ENCODE measurements at regions not wholly inside any gene's neighbourhood (a gene's known extent, or its start where the extent isn't known, plus 50 kb on each side); places are given as distances from the start of the nearest gene placed in this dataset.
"Not testable (repeated sequence)": the region's sequence is repeated elsewhere in the genome, so short reads cannot be mapped to it uniquely, and the experiment has no call there.

DNA sequence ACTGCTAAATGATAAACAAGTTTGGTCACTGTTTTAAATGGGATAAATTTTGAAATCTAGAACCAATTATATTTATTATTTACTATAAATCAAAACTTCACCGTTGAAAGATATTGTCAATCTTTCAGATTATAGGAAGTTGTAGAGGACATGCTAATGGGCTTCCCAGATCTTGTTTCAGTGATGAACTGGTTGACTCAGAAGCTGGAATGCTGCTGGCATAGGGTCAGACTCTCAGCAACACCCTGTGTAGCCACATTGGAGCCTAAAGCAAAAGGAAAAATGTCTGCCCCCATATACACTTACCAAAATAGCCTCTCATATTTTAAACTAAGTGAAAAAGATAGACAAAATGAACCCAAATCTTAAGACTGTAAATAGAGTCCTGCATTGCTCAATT lies 916.9 kb upstream of the SOX9 start:
- no peak for DNase-seq (ENCODE audit: low spot score)

DNA sequence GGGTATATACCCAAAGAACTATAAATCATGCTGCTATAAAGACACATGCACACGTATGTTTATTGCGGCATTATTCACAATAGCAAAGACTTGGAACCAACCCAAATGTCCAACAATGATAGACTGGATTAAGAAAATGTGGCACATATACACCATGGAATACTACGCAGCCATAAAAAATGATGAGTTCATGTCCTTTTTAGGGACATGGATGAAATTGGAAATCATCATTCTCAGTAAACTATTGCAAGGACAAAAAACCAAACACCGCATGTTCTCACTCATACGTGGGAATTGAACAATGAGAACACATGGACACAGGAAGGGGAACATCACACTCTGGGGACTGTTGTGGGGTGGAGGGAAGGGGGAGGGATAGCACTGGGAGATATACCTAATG lies 914.9 kb upstream of the SOX9 start:
- not testable (repeated sequence) for DNase-seq (ENCODE audit: low spot score)

GRCh38 chr17:71208111-71208704 lies 912.6 kb upstream of the SOX9 start:
- no peak for DNase-seq (ENCODE audit: low spot score)

GRCh38 chr17:71213936-71214335 lies 906.9 kb upstream of the SOX9 start:
- DNase-seq (ENCODE audit: low spot score) = no peak

DNA sequence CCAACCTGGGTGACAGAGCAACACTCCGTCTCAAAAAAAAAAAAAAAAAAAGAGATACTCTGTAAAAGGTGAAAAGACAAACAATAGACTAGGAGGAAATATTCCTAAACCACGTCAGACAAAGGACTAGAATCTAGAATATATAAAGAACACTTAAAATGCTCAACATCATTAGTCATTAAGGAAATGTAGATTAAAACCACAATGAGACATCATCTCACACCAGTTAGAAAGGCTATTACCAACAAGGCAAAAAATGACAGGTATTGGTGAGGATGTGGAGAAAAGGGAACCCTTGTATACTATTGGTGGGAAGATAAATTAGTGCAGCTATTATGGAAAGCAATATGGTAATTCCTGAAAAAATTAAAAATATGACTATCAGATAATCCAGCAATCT lies 903.1 kb upstream of the SOX9 start:
- DNase-seq (ENCODE audit: low spot score) = no peak

DNA sequence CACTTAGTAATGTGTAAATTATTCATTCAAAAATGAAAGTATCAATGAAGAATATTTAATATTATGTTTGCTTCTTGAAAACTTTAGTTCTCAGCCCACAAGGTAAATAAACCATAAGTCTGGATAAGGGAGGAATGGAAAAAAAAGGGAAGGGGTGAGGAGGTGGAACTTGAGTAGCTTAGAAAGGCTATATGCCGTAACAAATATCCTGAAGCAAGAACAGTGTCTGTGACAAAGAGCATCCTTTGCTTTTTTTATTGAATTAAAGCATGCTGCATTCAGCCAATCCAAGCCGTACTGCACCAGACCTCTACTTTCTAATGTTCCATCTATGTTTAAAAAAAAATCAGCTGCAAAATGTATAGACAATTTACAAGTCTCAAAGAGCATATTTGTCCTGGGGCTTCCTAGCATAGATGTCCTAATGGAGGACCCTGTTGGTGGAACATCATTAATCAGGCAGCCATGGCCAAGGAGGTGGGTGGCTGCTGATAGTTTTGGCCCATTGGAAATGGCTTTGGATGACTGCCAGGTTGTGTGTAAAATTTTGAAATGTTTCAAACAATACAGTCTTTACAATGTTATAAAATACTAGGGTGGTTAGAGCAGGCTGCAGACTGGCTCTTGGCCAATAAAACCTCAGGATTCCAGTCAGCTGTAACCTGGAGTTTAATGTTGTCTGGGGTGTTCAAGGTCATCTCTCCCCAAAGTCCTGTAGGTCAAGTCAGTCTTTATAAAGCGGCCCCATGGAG lies 895.8 kb upstream of the SOX9 start:
- DNase-seq (ENCODE audit: low spot score) = no peak

- no peak for DNase-seq (ENCODE audit: low spot score)
These were observed 893.0 kb upstream of the SOX9 start for GRCh38 chr17:71227841-71228240.

DNA sequence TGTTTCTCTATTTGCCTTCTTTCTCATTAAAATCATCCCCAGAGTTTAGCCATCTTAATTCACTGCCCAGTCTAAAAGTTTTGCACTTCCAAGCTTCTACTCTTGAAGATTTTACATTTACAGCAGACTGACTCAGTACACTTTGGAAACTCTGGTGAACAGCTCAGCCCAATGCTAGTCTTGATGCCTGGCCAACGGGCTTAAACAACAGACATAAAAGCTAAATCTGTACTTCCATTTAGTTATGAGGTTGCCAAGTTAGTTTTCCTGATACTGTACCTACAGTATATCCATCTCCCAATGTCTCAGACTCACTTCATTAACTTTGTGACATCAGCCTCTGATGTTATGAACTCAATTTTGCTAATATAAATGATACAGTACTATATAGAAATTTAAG lies 891.8 kb upstream of the SOX9 start:
- no peak for DNase-seq (ENCODE audit: low spot score)

DNA sequence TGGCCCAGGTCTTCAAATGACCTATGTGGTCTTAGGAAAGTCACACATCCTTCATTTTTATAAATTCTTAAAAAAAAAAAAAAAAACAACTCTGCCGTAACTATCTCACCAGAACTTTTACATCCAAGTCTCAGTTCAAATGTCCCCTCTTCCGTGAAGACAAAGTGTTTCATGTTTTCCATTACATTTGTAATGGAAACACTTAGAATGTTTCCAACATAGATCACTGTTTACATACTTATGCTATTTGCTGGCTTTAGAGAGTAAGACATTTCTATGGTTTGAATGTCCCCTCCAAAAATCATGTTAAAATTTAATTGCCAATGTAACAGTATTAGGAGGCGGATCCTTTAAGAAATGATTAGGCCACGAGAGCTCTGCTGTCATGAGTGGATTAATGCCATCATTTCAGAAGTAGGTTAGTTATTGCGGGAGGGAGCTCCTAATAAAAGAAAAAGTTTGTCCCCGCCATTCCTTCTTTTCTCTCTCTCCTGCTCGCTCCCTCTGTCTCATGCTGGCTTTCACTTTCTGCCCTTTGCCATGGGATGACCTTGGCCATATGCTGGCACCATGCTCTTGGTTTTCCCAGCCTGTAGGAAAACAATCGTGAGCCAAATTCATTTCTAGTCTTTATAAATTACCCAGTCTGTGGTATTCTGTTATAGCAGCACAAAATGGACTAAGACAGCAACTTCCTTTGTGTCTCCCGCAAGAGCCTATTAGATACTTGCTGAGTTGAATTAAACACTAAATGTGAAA lies 887.8 kb upstream of the SOX9 start:
- no peak for DNase-seq (ENCODE audit: low spot score)

GRCh38 chr17:71234349-71234748 lies 886.5 kb upstream of the SOX9 start:
- no peak for DNase-seq (ENCODE audit: low spot score)

DNA sequence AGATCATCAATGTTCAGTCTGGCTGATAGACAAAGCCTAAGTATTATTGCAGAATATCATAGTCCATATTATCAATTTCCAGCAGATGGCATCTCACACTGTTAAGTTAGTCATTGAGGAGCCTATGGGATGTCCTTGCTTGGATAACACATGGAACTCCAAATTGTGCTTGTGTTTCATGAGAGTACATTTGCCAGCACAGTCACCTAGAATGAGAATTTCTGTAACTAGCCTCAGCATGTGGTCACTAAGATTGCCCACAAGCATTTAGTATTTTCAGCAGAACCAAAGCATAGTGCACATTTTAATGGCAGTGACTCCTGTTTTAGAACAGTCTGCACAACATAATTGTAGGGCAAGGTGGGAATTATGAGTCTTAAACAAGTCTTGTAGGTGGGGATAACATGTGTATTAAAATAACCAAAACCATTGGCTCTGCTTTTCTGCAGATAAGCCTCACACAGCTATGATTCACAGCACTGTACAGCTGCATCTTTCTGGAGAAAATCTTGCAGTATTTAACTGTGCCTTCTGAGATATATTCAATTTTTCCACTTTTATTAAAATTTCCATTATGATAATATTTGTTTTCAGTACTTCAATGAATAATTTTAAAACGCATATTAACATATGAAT lies 882.8 kb upstream of the SOX9 start:
- no peak for DNase-seq (ENCODE audit: low spot score)

- no peak for DNase-seq (ENCODE audit: low spot score)
These were observed 873.3 kb upstream of the SOX9 start for GRCh38 chr17:71247441-71248015.

DNA sequence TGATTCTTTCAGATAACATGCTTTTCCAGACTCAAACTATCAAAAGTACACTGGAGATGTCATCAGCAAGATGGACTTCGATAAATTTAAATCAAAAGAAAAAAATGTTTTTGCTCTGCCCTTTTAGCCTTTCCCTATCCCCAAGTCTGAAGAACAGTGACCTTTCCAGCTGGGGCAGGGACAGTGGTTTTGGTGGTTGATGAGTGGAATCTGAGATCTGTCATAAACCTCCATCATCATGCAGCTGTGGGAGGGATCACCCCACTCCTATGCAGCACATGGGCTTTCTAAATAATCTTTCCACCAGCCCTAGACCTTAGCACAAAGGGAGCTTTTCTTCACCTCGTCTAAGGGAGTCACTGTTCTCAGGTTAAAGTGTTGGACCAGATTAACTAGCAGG lies 869.5 kb upstream of the SOX9 start:
- no peak for DNase-seq (ENCODE audit: low spot score)

- DNase-seq (ENCODE audit: low spot score) = no peak
These were observed 868.9 kb upstream of the SOX9 start for GRCh38 chr17:71251951-71252350.

GRCh38 chr17:71252436-71252835 lies 868.4 kb upstream of the SOX9 start:
- no peak for DNase-seq (ENCODE audit: low spot score)

GRCh38 chr17:71257096-71257495 lies 863.7 kb upstream of the SOX9 start:
- DNase-seq (ENCODE audit: low spot score) = no peak

DNA sequence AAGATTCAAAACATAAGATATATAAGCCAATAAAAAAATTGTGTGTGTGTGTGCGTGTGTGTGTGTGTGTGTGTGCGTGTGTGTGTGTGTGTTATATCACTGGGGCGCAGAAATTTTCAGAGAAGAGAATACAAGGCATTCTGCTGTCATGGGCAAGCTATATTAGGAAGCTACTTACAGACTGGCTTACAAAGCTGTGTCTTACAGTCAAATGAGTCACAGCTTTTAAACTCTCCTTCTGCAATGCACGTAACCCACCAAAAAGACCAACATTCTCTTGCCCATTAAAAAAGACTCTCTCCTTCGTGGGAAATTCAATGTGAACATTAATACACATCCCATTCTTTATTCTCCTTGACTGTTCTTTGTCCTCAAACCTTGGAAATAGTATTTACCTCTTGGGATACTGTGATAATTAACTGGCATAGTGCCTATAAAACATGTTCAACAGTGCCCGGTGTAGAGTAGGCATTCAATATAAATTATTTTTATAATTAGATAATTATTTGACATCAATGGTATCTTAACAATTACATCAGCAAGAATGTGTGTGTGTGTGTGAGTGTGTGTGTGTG lies 860.4 kb upstream of the SOX9 start:
- DNase-seq (ENCODE audit: low spot score) = no peak

DNA sequence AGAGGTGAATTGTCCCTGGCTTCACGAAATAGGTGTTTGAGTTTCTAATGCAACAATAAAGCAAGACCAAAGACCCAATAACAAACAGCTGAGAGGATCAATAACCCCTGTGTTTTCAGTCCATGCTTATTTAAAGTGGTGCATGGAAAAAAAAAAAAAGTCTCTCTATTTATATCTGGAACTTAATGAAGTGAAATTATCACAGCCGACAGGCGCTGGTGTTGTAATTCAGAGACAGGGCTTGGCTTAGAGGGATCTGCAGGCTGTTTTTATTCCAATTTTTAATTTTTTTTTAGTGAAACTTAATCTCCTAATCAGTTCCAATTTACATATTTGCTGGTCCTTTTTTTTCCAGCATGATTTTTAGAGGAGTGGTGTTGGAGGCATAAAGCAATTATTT lies 858.2 kb upstream of the SOX9 start:
- no peak for DNase-seq (ENCODE audit: low spot score)

DNA sequence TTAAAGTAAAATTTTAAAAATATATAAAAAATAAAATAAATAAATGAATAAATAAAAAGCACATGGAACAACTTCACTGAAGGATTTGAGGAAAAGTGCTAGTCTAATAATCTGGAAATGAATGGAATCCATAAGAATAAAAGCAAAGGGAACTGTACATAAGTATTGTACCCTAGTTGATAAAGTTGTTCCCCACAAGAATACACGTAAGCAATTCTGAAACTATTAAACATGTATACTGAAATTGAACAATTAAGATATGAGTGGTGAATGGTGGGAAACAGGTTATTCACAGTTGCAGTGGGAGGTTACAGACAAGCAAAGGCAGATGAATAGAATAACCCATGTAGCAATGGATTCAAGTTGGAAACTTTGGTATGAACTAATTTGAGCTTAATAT lies 853.2 kb upstream of the SOX9 start:
- DNase-seq (ENCODE audit: low spot score) = no peak

- DNase-seq (ENCODE audit: low spot score) = no peak
These were observed 851.6 kb upstream of the SOX9 start for GRCh38 chr17:71269201-71269600.

DNA sequence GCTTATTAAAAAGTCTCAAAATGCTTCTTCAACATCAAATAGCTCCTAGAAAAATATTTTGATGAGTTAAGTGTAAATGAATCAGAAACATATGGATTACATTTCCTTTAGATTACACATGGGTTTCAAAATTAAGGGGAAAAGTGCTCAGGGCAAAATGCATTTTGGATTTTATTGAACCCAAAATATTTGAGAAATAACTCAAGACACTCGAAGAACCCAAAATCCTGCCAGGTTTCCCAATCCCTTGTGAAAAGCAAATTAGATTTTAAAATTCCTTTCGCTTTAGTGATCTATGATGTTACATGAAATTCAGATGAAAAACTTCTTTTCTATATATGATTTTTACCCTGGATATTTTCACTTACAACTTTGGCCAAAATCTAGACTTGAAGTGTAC lies 847.4 kb upstream of the SOX9 start:
- no peak for DNase-seq (ENCODE audit: low spot score)

DNA sequence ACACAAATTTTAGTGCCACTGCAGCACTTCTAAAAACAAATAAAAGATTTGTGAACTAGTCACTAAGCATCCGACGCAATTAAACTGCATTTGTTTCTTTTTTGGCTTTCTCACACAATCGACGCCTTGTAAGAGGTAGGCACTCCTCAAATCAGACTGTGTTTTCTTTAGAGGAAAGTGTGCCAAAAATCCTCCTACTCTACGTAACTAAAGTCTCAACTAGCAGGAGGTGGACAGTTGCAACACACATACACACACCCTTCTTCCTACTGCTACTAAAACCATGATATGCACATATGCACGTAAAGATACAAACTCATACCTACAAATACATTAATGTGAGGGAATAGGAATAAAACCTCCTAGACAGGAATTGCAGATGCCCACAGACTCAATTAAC lies 844.7 kb upstream of the SOX9 start:
- DNase-seq (ENCODE audit: low spot score) = no peak

Data from hematopoietic multipotent progenitor cell treated with erythropoietin and hydrocortisone succinate and interleukin-3 and kit ligand, for 15 days (in vitro differentiated cells).